Endothelial cell of umbilical vein (primary cell): ENCODE measurements at regions not wholly inside any gene's neighbourhood (a gene's known extent, or its start where the extent isn't known, plus 50 kb on each side); places are given as distances from the start of the nearest gene placed in this dataset.

Source experiments
- BruUV-seq: library from RNA; stranded (reverse); fragments of 400-500 nt; replicated peaks from 2 replicates; lab custom pipeline; 2021; lab: Mats Ljungman, UMichigan
- CTCF ChIA-PET: fragments of 300-600, 350-600 bp; sonication (Branson Sonifier 250); formaldehyde crosslinking; loops from one replicate; lab custom pipeline; 2021; ENCODE audit warnings: antibody characterized with exemption, inconsistent platforms; lab: Charles Lee
- POLR2A ChIA-PET: fragments of 300-600, 350-600 bp; sonication (Branson Sonifier 250); formaldehyde crosslinking; loops from one replicate; lab custom pipeline; 2021; ENCODE audit warnings: antibody characterized with exemption, inconsistent platforms; lab: Charles Lee
- DNase-seq: peaks from one replicate; pipeline ENCODE4 v3.0.0-alpha.2; 2011; ENCODE audit warnings: low read depth, low spot score
- FAIRE-seq: peaks from 2 replicates; lab custom pipeline; 2011; peaks lifted over from hg19 to GRCh38; lab: Jason Lieb, UNC
- H2AFZ ChIP-seq: 2 replicates; pipeline ENCODE4 v1.6.0; 2012; ENCODE audit warnings: low read depth, low read length, control low read depth, inconsistent platforms
- H3K27ac ChIP-seq: 2 replicates; pipeline ENCODE4 v1.5.1; 2011; ENCODE audit warnings: low read depth, mild to moderate bottlenecking, control low read depth, low read length, moderate library complexity; ENCODE audit not compliant: insufficient read depth
- H3K27me3 ChIP-seq, 2 experiments: 2 replicates each; pipeline versions ENCODE4 v1.6.0 to v1.6.1; 2011; ENCODE audit warnings: low read length in 2 of 2, mixed read lengths in 1 of 2; ENCODE audit not compliant: control insufficient read depth in 2 of 2, insufficient read depth in 2 of 2
- H3K36me3 ChIP-seq, 2 experiments: 2 replicates in 1 of 2; 3 replicates in 1 of 2; pipeline ENCODE4 v1.5.1; 2011; ENCODE audit warnings: low read length in 2 of 2, mild to moderate bottlenecking in 1 of 2, moderate library complexity in 1 of 2; ENCODE audit not compliant: control insufficient read depth in 2 of 2, insufficient read depth in 2 of 2; ENCODE audit errors: extremely low read depth in 1 of 2
- H3K4me1 ChIP-seq: 3 replicates; pipeline ENCODE4 v1.5.1; 2011; ENCODE audit warnings: mild to moderate bottlenecking, low read length; ENCODE audit not compliant: control insufficient read depth, insufficient read depth; ENCODE audit errors: extremely low read depth
- H3K4me2 ChIP-seq: 2 replicates; pipeline ENCODE4 v1.6.1; 2011; ENCODE audit warnings: low read length, control low read depth, mixed read lengths; ENCODE audit not compliant: insufficient read depth
- H3K4me3 ChIP-seq, 3 experiments: fragments of 200-600 bp in 1 of 3; sonication (generic), shearing (Covaris generic) in 1 of 3; replicated peaks in 1 of 3; 2 replicates each; pipeline ENCODE4 v1.5.1; 2011 to 2016; ENCODE audit warnings: control low read depth in 3 of 3, low read length in 3 of 3, mild to moderate bottlenecking in 2 of 3, inconsistent platforms in 1 of 3, low read depth in 1 of 3, moderate library complexity in 1 of 3; ENCODE audit not compliant: insufficient read depth in 1 of 3
- H3K79me2 ChIP-seq: 2 replicates; pipeline ENCODE4 v1.6.0; 2012; ENCODE audit warnings: low read length, inconsistent platforms; ENCODE audit not compliant: control insufficient read depth, insufficient read depth
- H3K9ac ChIP-seq: replicated peaks from 2 replicates; pipeline ENCODE3; 2011; ENCODE audit warnings: low read length, control low read depth; ENCODE audit not compliant: insufficient read depth; ENCODE audit errors: extremely low read depth
- H3K9me1 ChIP-seq: replicated peaks from 3 replicates; pipeline ENCODE4 v1.6.0; 2011; ENCODE audit warnings: mild to moderate bottlenecking, low read length; ENCODE audit not compliant: control insufficient read depth, insufficient read depth; ENCODE audit errors: extremely low read depth
- H3K9me3 ChIP-seq: replicated peaks from 2 replicates; pipeline ENCODE4 v1.5.1; 2012; ENCODE audit warnings: low read length, inconsistent platforms; ENCODE audit not compliant: control insufficient read depth, insufficient read depth
- H4K20me1 ChIP-seq: replicated peaks from 2 replicates; pipeline ENCODE3; 2011; ENCODE audit warnings: mild to moderate bottlenecking, low read length; ENCODE audit not compliant: control insufficient read depth, insufficient read depth; ENCODE audit errors: extremely low read depth
- CTCF ChIP-seq, 2 donors: IDR thresholded peaks; 1 replicate in 1 of 2; 2 replicates in 1 of 2; pipeline ENCODE4 v1.5.1; 2011; ENCODE audit warnings: low read length in 2 of 2, mild to moderate bottlenecking in 2 of 2, moderate library complexity in 2 of 2, control low read depth in 1 of 2, inconsistent platforms in 1 of 2, low read depth in 1 of 2; ENCODE audit not compliant: insufficient read depth in 1 of 2; ENCODE audit errors: extremely low read depth in 1 of 2
- EZH2 ChIP-seq: IDR thresholded peaks from 2 replicates; pipeline ENCODE4 v1.6.1; 2012; ENCODE audit warnings: borderline replicate concordance, low read depth, mild to moderate bottlenecking, moderate library complexity, low read length, inconsistent platforms; ENCODE audit not compliant: severe bottlenecking
- FOS ChIP-seq: IDR thresholded peaks from 2 replicates; pipeline ENCODE4 v1.6.1; 2011; ENCODE audit warnings: mild to moderate bottlenecking, low read length, moderate library complexity, borderline replicate concordance; ENCODE audit not compliant: insufficient read depth
- GATA2 ChIP-seq: IDR thresholded peaks from 2 replicates; pipeline ENCODE4 v1.7.0; 2011; ENCODE audit warnings: low read depth, mild to moderate bottlenecking, moderate library complexity, mixed read lengths, low read length; ENCODE audit not compliant: insufficient read length, insufficient read depth
- JUN ChIP-seq: IDR thresholded peaks from 2 replicates; pipeline ENCODE4 v1.6.1; 2011; ENCODE audit warnings: borderline replicate concordance, low read depth; ENCODE audit not compliant: insufficient read length, insufficient read depth
- MYC ChIP-seq: IDR thresholded peaks from one replicate; pipeline ENCODE4 v1.6.1; 2011; ENCODE audit warnings: mild to moderate bottlenecking, low read depth, low read length
- POLR2A ChIP-seq: IDR thresholded peaks from 2 replicates; pipeline ENCODE4 v1.6.1; 2012; ENCODE audit warnings: low read depth, mild to moderate bottlenecking, control low read depth, low read length
- POLR2AphosphoS5 ChIP-seq: IDR thresholded peaks from 2 replicates; pipeline ENCODE4 v1.6.1; 2012; ENCODE audit warnings: low read depth, mild to moderate bottlenecking, control low read depth, low read length, moderate library complexity; ENCODE audit not compliant: insufficient read depth
- dilution Hi-C: fragments of 300-500 bp; cut with MboI; formaldehyde crosslinking; loops from one replicate; pipeline ENCODE4 v1.15.0; 2019; ENCODE audit warnings: low sequenced_read_pairs; ENCODE audit not compliant: extremely low pct_ligation_motif_present
- intact Hi-C: fragments of 100-400 bp; cut with micrococcal nuclease; formaldehyde crosslinking; loops from one replicate; pipeline ENCODE4 v1.10.0; 2022
- TF ChIP-seq, protein P1 (sequence below): IDR thresholded peaks from 2 replicates; pipeline ENCODE4 v1.6.1; 2011; ENCODE audit not compliant: insufficient read depth, insufficient read length

DNA sequence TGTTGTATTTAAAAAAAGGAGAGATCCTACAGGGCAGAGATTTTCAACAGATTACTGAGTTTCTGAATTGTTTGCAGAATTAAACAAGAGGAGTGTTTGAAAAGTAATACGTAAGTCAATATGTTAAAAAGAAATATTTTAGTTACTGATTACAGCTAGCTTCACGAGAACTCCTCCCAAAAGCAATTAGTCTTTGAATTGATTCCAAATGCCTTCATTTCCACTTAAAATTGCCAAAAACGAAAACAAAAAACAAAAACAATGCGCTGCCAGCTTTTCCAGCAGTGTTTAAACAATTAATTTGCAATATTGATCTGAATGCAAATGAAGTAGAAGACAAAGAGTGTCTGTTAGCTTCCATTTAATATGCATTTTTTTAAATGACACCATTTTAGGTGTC, 310.0 kb downstream of the IPO8 start:
- no TSS peak for BruUV-seq
- no peak for FAIRE-seq
- intact Hi-C loops, result no loop called here

More for the DNA sequence above, 310.0 kb downstream of the IPO8 start:
- Histone ChIP-seq H3K36me3 (no peaks in the 10 kb centered on the region), H3K9me3 (no peaks in the 10 kb centered on the region), H3K27me3 (no peaks in the 10 kb centered on the region), H3K4me1 (no peaks in the 10 kb centered on the region), H3K79me2 (no peaks in the 10 kb centered on the region), H2AFZ (no peak overlapping the region), H3K4me2 (no peak overlapping the region), H3K4me3 (no peak overlapping the region), H4K20me1 (no peaks in the 10 kb centered on the region), H3K9ac (no peak overlapping the region), H3K27ac (no peak overlapping the region), H3K9me1 (no peaks in the 10 kb centered on the region)
- ChIA-PET CTCF (no interaction called here), POLR2A (no interaction called here)
- no peak for TF ChIP-seq EZH2
- TF ChIP-seq CTCF (IDR thresholded peaks at IDR 0.05; ENCODE audit: extremely low read depth in 1 of 2, insufficient read depth in 1 of 2, low read depth in 1 of 2, low read length in 2 of 2), result no peak
- no peak for TF ChIP-seq MYC
- no peak for TF ChIP-seq JUN
- TF ChIP-seq GATA2, result no peak
- no peak for TF ChIP-seq FOS
- TF ChIP-seq POLR2AphosphoS5, result no peak
- TF ChIP-seq, protein P1, sequence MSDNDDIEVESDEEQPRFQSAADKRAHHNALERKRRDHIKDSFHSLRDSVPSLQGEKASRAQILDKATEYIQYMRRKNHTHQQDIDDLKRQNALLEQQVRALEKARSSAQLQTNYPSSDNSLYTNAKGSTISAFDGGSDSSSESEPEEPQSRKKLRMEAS, result no peak
- TF ChIP-seq POLR2A, result no peak
- DNase-seq, result no peak
- dilution Hi-C loops, result no loop called here
